K562 (cell line): ENCODE measurements at regions not wholly inside any gene's neighbourhood (a gene's known extent, or its start where the extent isn't known, plus 50 kb on each side); places are given as distances from the start of the nearest gene placed in this dataset.

ENCODE experiments used
- C11orf30 ChIP-seq: fragments of 450-650 bp; IDR thresholded peaks from 2 replicates; pipeline ENCODE4 v1.6.1; 2016; ENCODE audit warnings: low read depth, mild to moderate bottlenecking
- HNRNPL ChIP-seq: fragments of 200-400 bp; formaldehyde crosslinking; IDR thresholded peaks from 2 replicates; pipeline ENCODE4 v1.6.1; 2017; ENCODE audit warnings: low read depth, mild to moderate bottlenecking, low read length
- L3MBTL2 ChIP-seq: fragments of 450-650 bp; IDR thresholded peaks from 2 replicates; pipeline ENCODE4 v1.6.1; 2016; ENCODE audit warnings: mild to moderate bottlenecking, moderate library complexity
- MBD1 ChIP-seq: fragments of 250-450 bp; sonication (Bioruptor Pico); IDR thresholded peaks from 2 replicates; pipeline ENCODE4 v1.8.0; 2022; ENCODE audit warnings: inconsistent platforms
- POLR2AphosphoS5 ChIP-seq: IDR thresholded peaks from 2 replicates; pipeline ENCODE4 v1.6.1; 2011; ENCODE audit warnings: mild to moderate bottlenecking, low read depth, low read length, moderate library complexity; ENCODE audit not compliant: control insufficient read depth, insufficient read depth
- SMARCE1 ChIP-seq: fragments of 450-650 bp; IDR thresholded peaks from 2 replicates; pipeline ENCODE4 v1.7.1; 2016; ENCODE audit warnings: mild to moderate bottlenecking
- ZHX1 ChIP-seq: fragments of 150-350 bp; conservative IDR thresholded peaks from 2 replicates; pipeline ENCODE4 v1.6.1; 2014; ENCODE audit warnings: low read length
- ZNF124 ChIP-seq: sonication (generic); formaldehyde crosslinking; IDR thresholded peaks from 2 replicates; pipeline ENCODE4 v1.8.1; 2022; ENCODE audit warnings: missing genetic modification reagents

GRCh38 chr20:17833036-17833674, 133.4 kb downstream of the BANF2 start (continued):
- no peak for TF ChIP-seq ZHX1
- TF ChIP-seq POLR2AphosphoS5, result no peak
- no peak for TF ChIP-seq HNRNPL
- no peak for TF ChIP-seq SMARCE1
- no peak for TF ChIP-seq L3MBTL2
- TF ChIP-seq MBD1 (CRISPR knock-in tag), result no peak
- no peak for TF ChIP-seq ZNF124 (CRISPR knock-in tag)
- no peak for TF ChIP-seq C11orf30
